CD4-positive, alpha-beta T cell (primary cell): ENCODE measurements at regions not wholly inside any gene's neighbourhood (a gene's known extent, or its start where the extent isn't known, plus 50 kb on each side); places are given as distances from the start of the nearest gene placed in this dataset.

ENCODE experiments used
- ATAC-seq: fragments of 200-7000 bp; cut with Tn5 transposase; one replicate; pipeline ENCODE4 v1.10.0; 2022; ENCODE audit warnings: mild to moderate bottlenecking; ENCODE audit not compliant: poor library complexity
- CTCF ChIA-PET: fragments of 350-600 bp; sonication (Branson Sonifier 250); formaldehyde crosslinking; loops from one replicate; lab custom pipeline; 2021; ENCODE audit warnings: antibody characterized with exemption, inconsistent platforms; lab: Charles Lee
- POLR2A ChIA-PET: fragments of 350-600 bp; sonication (Branson Sonifier 250); formaldehyde crosslinking; loops from one replicate; lab custom pipeline; 2021; ENCODE audit warnings: antibody characterized with exemption, inconsistent platforms; lab: Charles Lee
- DNase-seq, 14 experiments: peaks; one replicate each; pipeline ENCODE4 v3.0.0-alpha.2; 2013 to 2020; ENCODE audit warnings: mixed read lengths in 2 of 14
- H3K27ac ChIP-seq, 2 donors: one replicate each; pipeline versions ENCODE4 v1.5.1 to v1.7.0; 2013; ENCODE audit warnings: low read length in 2 of 2, low read depth in 1 of 2, mild to moderate bottlenecking in 1 of 2
- H3K27me3 ChIP-seq, 2 experiments: 1 replicate in 1 of 2; 2 replicates in 1 of 2; pipeline versions ENCODE4 v1.6.1 to v1.7.0; 2013; ENCODE audit warnings: low read length in 2 of 2, control low read depth in 1 of 2, mild to moderate bottlenecking in 1 of 2, moderate library complexity in 1 of 2; ENCODE audit not compliant: insufficient read depth in 2 of 2, control insufficient read depth in 1 of 2
- H3K36me3 ChIP-seq: one replicate; pipeline ENCODE4 v1.6.1; 2013; ENCODE audit warnings: low read length, control low read depth; ENCODE audit not compliant: insufficient read depth
- H3K4me1 ChIP-seq: one replicate; pipeline ENCODE4 v1.6.1; 2013; ENCODE audit warnings: low read length, control low read depth; ENCODE audit not compliant: insufficient read depth
- H3K4me3 ChIP-seq: one replicate; pipeline ENCODE4 v1.5.1; 2013; ENCODE audit warnings: mild to moderate bottlenecking, low read length, moderate library complexity
- H3K9me3 ChIP-seq, 2 experiments: 1 replicate in 1 of 2; 2 replicates in 1 of 2; pipeline versions ENCODE4 v1.6.1 to v1.7.0; 2013; ENCODE audit warnings: low read length in 2 of 2, mild to moderate bottlenecking in 2 of 2, control low read depth in 1 of 2, moderate library complexity in 1 of 2; ENCODE audit not compliant: control insufficient read depth in 1 of 2, insufficient read depth in 1 of 2
- H3K27ac Mint-ChIP-seq: one replicate; pipeline ENCODE4 v1.8.0; 2020; ENCODE audit warnings: mixed read lengths
- H3K27me3 Mint-ChIP-seq: one replicate; pipeline ENCODE4 v1.8.0; 2021; ENCODE audit warnings: mixed read lengths
- H3K36me3 Mint-ChIP-seq: one replicate; pipeline ENCODE4 v1.8.0; 2021; ENCODE audit warnings: low read depth, mixed read lengths
- H3K4me1 Mint-ChIP-seq: one replicate; pipeline ENCODE4 v1.8.0; 2021; ENCODE audit warnings: low read depth, mixed read lengths
- H3K4me3 Mint-ChIP-seq: one replicate; pipeline ENCODE4 v1.8.0; 2020; ENCODE audit warnings: mild to moderate bottlenecking, mixed read lengths
- H3K9me3 Mint-ChIP-seq: one replicate; pipeline ENCODE4 v1.8.0; 2020; ENCODE audit warnings: mixed read lengths
- intact Hi-C, 2 experiments: fragments of 100-400 bp; cut with DNase I in 1 of 2; cut with micrococcal nuclease in 1 of 2; formaldehyde crosslinking; loops; one replicate each; pipeline versions ENCODE4 v1.15.1 to v1.9.0; 2023 to 2025; cut with DNase I, micrococcal nuclease
- TF ChIP-seq, protein P1 (sequence below): fragments of 200-600 bp; IDR thresholded peaks from one replicate; pipeline ENCODE4 v1.8.0; 2022; ENCODE audit warnings: antibody characterized with exemption, mild to moderate bottlenecking

DNA sequence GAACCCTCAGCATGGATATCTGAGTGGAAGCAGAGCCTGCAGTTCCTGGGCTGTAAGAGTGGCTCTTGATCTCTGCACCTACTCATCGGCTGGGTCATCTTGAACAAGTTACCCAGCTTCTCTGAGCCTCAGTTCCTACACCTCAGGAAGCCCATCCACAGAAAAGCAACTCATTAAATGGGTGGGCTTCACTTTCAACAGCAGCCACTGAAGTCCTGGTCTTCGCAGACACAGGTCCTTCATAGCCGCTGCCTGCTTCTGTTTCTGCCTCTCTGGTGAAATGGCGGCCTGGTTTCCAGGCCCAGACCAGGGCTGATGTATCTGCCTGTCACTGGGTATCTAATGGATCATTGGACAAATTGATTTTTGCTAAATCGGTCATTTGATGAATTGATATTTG is 571.4 kb downstream of the PTPRU start:
- no peaks in the 10 kb centered on the region for H3K36me3 Mint-ChIP-seq
- ATAC-seq (no peak), DNase-seq (no peak)
- H3K4me1 Mint-ChIP-seq = no peaks in the 10 kb centered on the region
- H3K4me3 ChIP-seq = no peak overlapping the region
- no peak overlapping the region for H3K4me3 Mint-ChIP-seq
- TF ChIP-seq, protein P1, sequence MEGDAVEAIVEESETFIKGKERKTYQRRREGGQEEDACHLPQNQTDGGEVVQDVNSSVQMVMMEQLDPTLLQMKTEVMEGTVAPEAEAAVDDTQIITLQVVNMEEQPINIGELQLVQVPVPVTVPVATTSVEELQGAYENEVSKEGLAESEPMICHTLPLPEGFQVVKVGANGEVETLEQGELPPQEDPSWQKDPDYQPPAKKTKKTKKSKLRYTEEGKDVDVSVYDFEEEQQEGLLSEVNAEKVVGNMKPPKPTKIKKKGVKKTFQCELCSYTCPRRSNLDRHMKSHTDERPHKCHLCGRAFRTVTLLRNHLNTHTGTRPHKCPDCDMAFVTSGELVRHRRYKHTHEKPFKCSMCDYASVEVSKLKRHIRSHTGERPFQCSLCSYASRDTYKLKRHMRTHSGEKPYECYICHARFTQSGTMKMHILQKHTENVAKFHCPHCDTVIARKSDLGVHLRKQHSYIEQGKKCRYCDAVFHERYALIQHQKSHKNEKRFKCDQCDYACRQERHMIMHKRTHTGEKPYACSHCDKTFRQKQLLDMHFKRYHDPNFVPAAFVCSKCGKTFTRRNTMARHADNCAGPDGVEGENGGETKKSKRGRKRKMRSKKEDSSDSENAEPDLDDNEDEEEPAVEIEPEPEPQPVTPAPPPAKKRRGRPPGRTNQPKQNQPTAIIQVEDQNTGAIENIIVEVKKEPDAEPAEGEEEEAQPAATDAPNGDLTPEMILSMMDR = no peak
- H3K27ac ChIP-seq = no peak overlapping the region
- H3K9me3 Mint-ChIP-seq = no peaks in the 10 kb centered on the region
- ChIA-PET CTCF (no interaction called here), POLR2A (no interaction called here)
- H3K27ac Mint-ChIP-seq = no peak overlapping the region
- intact Hi-C loops = no loop called here
- no peaks in the 10 kb centered on the region for H3K4me1 ChIP-seq
- H3K27me3 ChIP-seq = peaks cover 0 to 4% of the 10 kb centered on the region in 2 experiments
- no peaks in the 10 kb centered on the region for H3K36me3 ChIP-seq
- H3K9me3 ChIP-seq = no peaks in the 10 kb centered on the region
- peaks cover 5% of the 10 kb centered on the region for H3K27me3 Mint-ChIP-seq

DNA sequence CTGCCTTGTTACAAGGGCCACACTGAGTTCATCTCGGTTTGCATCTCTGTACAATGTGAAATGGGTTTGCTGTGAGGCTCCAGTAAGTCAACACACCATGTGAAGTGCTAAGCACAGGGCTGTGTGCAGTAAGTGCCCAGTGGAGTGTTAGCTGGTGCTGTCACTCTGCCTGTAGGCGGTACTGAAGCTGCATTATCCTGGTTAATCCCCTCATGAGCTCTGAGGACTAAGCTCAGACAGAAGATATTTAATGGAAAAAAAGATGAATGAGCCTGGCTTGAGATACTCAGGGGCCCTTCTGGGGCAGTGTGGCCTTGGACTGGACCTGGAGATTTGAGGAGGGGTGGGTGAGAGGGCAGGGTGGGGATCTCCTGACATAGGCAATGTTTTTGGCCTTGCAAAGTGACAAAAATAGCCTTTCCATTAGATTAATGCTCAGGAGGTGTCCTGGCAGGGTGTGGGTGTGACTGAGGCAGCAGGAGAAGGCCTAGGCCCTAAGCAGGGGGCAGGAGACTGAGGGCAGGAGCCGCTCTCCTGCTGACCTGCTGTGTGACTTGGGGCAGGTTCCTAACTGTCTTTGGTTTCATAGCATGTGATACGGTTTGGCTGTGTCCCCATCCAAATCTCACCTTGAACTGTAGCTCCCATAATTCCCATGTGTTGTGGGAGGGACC is 570.5 kb downstream of the PTPRU start:
- H3K4me3 ChIP-seq = no peak overlapping the region
- H3K27ac ChIP-seq = no peak overlapping the region
- Mint-ChIP-seq H3K27ac (no peak overlapping the region), H3K27me3 (peaks cover 5% of the 10 kb centered on the region), H3K4me1 (no peaks in the 10 kb centered on the region), H3K9me3 (no peaks in the 10 kb centered on the region), H3K4me3 (no peak overlapping the region), H3K36me3 (no peaks in the 10 kb centered on the region)
- no peaks in the 10 kb centered on the region for H3K4me1 ChIP-seq
- no peaks in the 10 kb centered on the region for H3K9me3 ChIP-seq
- ChIA-PET POLR2A (no interaction called here), CTCF (no interaction called here)
- peaks cover 0 to 4% of the 10 kb centered on the region in 2 experiments for H3K27me3 ChIP-seq
- intact Hi-C loops = no loop called here
- ATAC-seq (no peak), DNase-seq (no peak)
- TF ChIP-seq, protein P1 = no peak
- H3K36me3 ChIP-seq = no peaks in the 10 kb centered on the region

DNA sequence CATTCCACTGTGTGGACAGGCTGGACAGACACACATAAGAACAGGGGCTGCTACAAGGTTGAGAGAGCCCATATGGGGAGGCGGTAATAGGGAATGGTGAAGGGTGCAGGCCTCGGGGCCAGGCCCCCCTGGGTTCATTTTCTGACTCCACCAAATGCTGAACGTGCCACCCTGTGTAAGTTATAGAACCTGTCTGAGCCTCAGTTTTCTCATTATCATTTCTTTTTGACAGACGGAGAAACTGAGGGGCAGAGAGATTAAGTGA is 569.5 kb downstream of the PTPRU start:
- no peaks in the 10 kb centered on the region for H3K9me3 Mint-ChIP-seq
- Histone ChIP-seq H3K4me3 (no peak overlapping the region), H3K27ac (no peak overlapping the region), H3K27me3 (peaks cover 0 to 7% of the 10 kb centered on the region in 2 experiments), H3K36me3 (no peaks in the 10 kb centered on the region), H3K4me1 (no peaks in the 10 kb centered on the region), H3K9me3 (no peaks in the 10 kb centered on the region)
- peaks cover 5% of the 10 kb centered on the region for H3K27me3 Mint-ChIP-seq
- CTCF ChIA-PET = no interaction called here
- H3K4me1 Mint-ChIP-seq = no peaks in the 10 kb centered on the region
- no peak overlapping the region for H3K4me3 Mint-ChIP-seq
- TF ChIP-seq, protein P1 = no peak
- H3K27ac Mint-ChIP-seq = no peak overlapping the region
- ATAC-seq (no peak), DNase-seq (no peak)
- intact Hi-C loops = no loop called here
- H3K36me3 Mint-ChIP-seq = no peaks in the 10 kb centered on the region
- POLR2A ChIA-PET = no interaction called here
